Fibroblast of villous mesenchyme (primary cell): ENCODE measurements at regions not wholly inside any gene's neighbourhood (a gene's known extent, or its start where the extent isn't known, plus 50 kb on each side); places are given as distances from the start of the nearest gene placed in this dataset.

Experiments used
- DNase-seq: peaks from one replicate; pipeline ENCODE4 v3.0.0-alpha.2; 2010; ENCODE audit warnings: low read depth
- H3K4me3 ChIP-seq: 2 replicates; pipeline ENCODE4 v1.5.1; 2011; ENCODE audit warnings: low read depth, mild to moderate bottlenecking, low read length
- TF ChIP-seq, protein P1 (sequence below): IDR thresholded peaks from 2 replicates; pipeline ENCODE4 v1.5.1; 2012; ENCODE audit warnings: low read depth, mild to moderate bottlenecking, low read length; ENCODE audit not compliant: insufficient read depth

DNA sequence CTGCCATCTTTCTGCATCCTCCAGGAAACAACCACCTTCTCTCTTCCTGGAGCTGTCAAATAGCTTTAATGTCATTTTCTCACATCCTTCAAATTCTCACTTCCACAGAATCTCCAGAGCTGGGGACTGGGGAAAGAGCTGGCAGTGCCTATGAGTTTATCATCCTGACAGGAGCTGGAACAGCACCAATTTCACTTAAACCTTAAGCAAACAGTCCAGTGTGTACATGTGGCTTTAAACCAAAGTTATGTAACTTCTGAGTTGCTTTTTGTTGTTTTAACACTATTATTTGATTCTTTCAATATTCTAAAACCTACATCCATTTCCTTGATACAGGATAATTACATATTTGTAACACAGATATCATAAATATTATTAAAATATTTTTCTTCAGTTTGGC is 331.5 kb upstream of the ARGLU1 start:
- no peak overlapping the region for H3K4me3 ChIP-seq
- DNase-seq: no peak
- TF ChIP-seq, protein P1, sequence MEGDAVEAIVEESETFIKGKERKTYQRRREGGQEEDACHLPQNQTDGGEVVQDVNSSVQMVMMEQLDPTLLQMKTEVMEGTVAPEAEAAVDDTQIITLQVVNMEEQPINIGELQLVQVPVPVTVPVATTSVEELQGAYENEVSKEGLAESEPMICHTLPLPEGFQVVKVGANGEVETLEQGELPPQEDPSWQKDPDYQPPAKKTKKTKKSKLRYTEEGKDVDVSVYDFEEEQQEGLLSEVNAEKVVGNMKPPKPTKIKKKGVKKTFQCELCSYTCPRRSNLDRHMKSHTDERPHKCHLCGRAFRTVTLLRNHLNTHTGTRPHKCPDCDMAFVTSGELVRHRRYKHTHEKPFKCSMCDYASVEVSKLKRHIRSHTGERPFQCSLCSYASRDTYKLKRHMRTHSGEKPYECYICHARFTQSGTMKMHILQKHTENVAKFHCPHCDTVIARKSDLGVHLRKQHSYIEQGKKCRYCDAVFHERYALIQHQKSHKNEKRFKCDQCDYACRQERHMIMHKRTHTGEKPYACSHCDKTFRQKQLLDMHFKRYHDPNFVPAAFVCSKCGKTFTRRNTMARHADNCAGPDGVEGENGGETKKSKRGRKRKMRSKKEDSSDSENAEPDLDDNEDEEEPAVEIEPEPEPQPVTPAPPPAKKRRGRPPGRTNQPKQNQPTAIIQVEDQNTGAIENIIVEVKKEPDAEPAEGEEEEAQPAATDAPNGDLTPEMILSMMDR: no peak

DNA sequence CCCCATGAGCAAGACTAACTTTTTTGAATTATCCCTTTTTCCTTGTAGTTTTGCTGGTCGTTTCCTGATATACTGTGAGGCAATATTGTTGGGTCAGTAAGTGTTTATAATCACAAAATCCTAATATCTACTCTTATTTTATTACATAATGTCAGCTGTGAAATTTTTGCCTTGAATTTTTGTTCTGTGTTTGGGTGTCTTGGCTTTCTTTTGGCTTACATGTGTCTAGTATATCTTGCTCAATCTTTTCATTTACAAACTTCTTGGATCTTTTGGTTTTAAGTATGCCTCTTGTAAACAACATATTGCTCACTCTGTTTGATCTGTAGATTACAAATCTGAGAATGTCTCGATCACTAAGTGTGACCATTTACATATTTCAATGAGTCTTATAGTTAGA is 330.3 kb upstream of the ARGLU1 start:
- TF ChIP-seq, protein P1: no peak
- DNase-seq: no peak
- H3K4me3 ChIP-seq: no peak overlapping the region

DNA sequence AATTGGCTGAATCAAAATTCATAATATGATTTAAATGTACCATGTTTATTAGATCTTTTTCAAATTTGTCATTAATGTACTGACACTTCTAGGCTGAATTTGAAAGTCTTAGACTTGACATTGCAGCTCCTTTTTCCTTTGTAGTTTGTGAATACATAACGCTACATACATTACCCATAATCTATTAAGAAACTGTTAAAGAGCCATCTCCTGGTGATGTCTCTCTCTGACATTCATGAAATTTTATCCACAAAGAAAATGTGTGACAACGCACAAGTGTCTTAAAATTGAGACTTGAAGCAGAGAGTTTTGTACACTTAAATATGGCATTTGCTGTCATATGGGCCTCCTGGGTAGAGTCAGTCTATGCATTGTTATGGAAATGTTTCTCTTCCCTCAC is 320.2 kb upstream of the ARGLU1 start:
- no peak for DNase-seq
- TF ChIP-seq, protein P1: no peak
- H3K4me3 ChIP-seq: no peak overlapping the region

DNA sequence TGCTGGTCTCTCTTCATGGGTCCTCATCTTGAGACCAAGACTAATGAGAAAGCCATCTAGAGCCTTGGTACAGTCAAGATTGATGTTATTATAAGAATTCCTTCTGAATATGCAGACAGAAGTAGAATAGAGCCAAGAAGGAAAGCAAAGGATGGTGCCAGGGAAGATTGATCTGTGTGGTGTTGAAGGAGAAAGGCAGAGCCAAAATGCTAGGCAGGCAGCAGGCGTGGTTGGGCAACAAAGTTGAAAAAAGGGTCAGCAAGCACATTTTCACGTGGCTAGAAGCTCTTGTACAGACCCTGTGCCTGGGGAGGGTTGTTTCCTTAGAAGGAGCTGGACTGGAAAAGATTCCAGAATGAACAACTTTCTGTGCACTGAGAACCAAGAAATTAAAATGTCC is 319.7 kb upstream of the ARGLU1 start:
- TF ChIP-seq, protein P1: no peak
- no peak for DNase-seq
- no peak overlapping the region for H3K4me3 ChIP-seq

DNA sequence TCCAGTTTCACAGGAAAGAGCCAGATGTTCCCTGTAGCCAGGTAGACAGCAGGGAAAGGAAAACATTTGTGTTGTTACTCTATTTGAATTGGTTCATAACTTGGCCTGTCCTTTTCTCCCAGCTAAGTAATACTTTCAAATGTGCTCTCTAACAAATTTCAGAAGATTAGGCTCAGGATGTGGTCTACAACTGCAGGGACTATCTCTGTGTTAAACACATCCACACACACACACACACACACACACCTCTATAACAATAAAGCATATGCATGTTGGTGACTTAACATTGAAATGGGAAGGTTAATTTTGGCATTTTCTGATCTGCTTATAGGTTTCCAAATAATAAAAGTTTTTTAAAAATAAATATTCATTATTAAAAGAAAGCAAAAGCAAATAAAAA is 316.0 kb upstream of the ARGLU1 start:
- H3K4me3 ChIP-seq: no peak overlapping the region
- TF ChIP-seq, protein P1: no peak
- DNase-seq: no peak

DNA sequence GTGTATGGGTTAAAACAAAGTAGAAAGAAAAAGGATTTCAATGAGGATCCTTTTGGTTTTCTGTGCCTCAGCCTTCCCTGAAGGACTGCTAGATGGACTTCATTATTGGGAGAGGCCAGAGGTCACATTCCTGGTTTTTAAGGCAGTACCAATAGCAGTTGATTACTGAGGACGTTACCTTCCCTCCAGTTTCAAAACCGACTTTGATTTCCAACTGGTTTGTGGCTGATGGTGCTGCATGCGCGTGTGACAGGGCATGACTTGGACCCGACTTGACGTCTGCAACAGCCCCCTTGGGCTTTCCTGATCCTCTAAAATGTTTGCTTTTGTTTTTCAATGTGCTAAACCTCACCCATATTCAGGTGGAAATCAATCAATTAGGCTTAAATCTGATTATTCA is 314.3 kb upstream of the ARGLU1 start:
- TF ChIP-seq, protein P1: no peak
- DNase-seq: no peak

DNA sequence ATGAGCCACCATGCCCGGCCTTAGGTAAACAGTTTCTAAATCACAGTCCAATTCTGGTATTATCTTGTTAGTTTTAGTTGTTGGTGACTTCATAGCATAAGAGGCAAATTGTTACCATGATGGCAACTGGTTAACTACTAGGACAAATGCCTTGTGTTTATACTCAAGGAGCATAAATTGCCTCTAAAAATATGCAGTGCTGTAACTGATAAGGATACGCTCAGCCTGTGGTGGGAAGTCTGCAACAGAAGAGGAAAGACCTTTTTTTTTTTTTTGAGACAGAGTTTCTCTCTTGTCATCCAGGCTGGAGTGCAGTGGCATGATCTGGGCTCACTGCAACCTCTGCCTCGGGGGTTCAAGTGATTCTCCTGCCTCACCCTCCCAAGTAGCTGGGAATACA is 311.9 kb upstream of the ARGLU1 start:
- no peak for DNase-seq
- TF ChIP-seq, protein P1: no peak
- no peak overlapping the region for H3K4me3 ChIP-seq

More for the DNA sequence above, 314.3 kb upstream of the ARGLU1 start:
- no peak overlapping the region for H3K4me3 ChIP-seq
